GM21381 (cell line): ENCODE measurements at regions not wholly inside any gene's neighbourhood (a gene's known extent, or its start where the extent isn't known, plus 50 kb on each side); places are given as distances from the start of the nearest gene placed in this dataset.

ENCODE experiments used
- ATAC-seq: cut with Tn5 transposase; IDR thresholded peaks from one replicate; pipeline ENCODE4 v1.9.1; 2021; ENCODE audit warnings: mild to moderate bottlenecking, moderate library complexity; ENCODE audit not compliant: unreplicated experiment

DNA sequence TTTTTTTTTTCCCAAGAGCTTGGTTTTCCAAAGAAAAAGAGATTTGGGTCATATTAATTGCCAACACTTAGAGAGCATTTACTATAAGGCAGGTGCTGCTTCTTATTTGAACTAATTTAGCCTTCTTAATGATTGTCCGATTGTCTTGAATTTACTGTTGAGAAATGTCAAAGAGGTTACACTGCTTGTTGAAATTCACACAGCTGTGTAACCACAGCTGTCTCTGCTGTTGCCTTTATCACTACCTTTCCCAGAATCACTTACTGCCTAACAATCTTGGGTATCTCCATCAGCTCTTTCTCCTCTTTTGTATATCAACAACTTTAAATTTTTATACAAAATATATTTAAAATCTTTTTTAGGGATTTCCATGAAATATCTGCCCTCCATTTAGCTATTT lies 115.6 kb downstream of the UCHL5 start:
- no peak for ATAC-seq

DNA sequence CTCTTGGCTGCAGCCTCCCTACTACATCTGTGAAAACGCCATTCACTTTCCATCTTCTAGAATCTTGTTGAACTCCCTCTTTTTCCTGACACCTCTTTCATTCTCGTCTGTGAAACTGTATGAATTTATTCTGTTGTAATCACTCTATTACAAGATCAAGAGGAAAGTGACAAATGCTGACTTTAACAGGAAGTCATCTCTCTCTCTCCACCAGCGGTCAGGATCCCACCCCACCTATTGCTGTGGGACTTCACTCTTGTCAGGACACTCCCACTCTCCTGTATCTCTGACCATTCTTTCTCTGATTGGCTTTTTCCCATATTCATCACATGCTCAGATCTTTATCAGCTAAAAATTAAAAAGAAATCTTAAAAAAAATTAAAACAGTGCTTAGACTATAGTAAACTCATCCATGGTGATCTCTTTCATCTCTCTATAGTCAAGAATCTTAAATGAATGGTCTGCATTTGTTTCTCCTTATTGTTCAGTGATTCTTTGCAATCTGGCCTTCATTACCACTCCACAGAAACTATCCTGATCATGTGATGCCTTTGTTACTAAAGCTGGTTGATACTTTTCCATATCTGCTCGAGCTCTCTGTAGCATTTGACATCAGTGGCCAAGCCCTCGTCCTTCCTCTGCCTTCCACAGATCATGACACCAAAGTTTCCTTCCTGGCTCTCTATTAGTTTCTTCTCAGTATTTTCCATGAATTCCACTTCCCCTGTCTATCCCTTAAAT lies 113.6 kb downstream of the UCHL5 start:
- no peak for ATAC-seq

GRCh38 chr1:192949783-192950182 lies 109.4 kb downstream of the UCHL5 start:
- no peak for ATAC-seq

- ATAC-seq = no peak
Observed at GRCh38 chr1:192950926-192951325, 108.2 kb downstream of the UCHL5 start.

DNA sequence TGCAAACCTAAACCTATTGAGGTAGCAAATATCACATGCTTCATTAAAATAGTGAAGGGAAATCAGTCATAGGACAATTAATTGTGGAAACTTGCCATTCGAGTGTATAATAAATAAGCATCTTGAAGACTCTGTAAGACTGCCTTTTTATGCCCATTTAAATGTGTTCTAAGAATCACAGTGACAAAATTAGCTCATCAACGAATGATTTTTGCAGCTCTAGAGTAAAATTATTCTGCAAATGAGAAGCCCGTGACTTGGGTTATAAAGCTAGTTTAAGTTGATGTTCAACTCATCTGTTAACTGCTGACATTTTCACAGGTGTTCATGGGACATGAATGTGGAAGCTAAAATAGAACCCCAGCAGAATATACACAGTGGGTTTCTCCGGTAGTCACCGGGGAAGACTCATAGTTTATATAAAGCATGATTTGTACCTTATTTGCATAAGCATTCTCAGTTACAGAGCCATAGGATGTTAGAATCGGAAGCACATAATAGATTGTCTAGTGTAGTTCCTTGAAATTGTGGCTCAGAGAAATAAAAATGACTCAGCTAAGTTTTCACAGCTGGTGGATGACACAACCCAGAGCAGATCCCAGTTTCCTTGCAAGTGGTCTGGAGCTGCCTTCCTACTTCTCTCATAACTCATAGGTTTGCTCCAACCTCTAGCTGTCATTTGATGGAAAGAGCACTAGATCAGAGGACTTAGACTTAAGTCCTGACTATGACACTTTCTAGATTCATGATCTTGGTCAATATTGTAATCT lies 107.3 kb downstream of the UCHL5 start:
- ATAC-seq = peak; percentile 88

GRCh38 chr1:192952646-192953045 lies 106.5 kb downstream of the UCHL5 start:
- no peak for ATAC-seq

GRCh38 chr1:192954705-192955265 lies 104.4 kb downstream of the UCHL5 start:
- ATAC-seq = no peak

DNA sequence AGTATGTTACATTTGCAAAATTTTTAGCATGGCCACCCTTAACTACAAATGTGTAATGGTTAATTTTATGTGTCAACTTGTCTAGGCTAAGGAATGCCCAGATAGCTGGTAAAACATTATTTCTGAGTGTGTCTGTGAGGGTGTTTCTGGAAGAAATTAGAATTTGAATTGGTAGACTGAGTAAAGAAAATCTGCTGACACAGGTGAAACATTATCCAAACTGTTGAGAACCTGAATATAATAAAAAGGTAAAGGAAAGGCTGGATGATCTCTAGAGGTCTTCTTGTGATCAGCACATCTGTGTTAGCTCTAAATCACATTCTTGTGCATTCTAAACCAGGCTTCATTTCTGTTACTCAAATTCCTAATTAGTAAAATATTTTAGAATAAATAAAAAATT lies 100.8 kb downstream of the UCHL5 start:
- no peak for ATAC-seq

- ATAC-seq = no peak
Observed at GRCh38 chr1:192958871-192959270, 100.3 kb downstream of the UCHL5 start.

DNA sequence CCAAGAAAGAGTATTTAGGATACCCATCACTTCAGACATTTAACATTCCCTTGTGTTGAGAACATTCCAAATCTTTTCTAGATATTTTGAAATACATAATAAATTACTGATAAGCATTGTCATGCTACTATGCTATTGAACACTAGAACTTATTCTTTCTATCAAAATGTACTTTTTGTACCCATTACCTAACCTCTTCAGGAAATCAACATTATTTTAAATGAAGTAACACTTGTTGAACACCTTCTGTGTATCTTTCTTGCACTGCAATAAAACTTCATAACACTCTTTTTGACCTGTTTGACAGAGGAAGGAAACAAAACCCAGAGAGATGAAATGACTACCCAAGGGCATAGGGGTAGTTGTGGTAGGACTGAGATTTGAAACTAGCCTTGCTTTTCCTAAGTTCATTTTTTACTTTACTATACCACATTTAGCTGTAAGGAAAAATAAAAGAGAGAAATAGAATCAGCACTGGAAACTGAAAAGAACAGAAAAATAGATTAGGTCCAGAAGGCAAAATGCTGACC lies 99.4 kb downstream of the UCHL5 start:
- peak; percentile 68 for ATAC-seq
